ENCODE measurements at regions not wholly inside any gene's neighbourhood (a gene's known extent, or its start where the extent isn't known, plus 50 kb on each side); places are given as distances from the start of the nearest gene placed in this dataset.

- Histone ChIP-seq H3K27me3 (ENCODE audit: control insufficient read depth in 3 of 3, insufficient read depth in 3 of 3, low read length in 2 of 3) (no peaks in the 10 kb centered on the region), H3K27ac (ENCODE audit: low read depth in 1 of 2, low read length in 1 of 2) (no peak overlapping the region), H3K36me3 (ENCODE audit: control insufficient read depth in 4 of 4, insufficient read depth in 4 of 4, low read length in 4 of 4) (no peaks in the 10 kb centered on the region), H3K4me3 (no peak overlapping the region), H3K9ac (ENCODE audit: insufficient read depth in 1 of 2, low read length in 2 of 2) (no peak overlapping the region), H3K9me3 (ENCODE audit: control insufficient read depth in 4 of 4, insufficient read depth in 3 of 4, low read length in 3 of 4) (peaks cover 0 to 5% (median 0%) of the 10 kb centered on the region in 4 donors), H3K4me1 (ENCODE audit: control insufficient read depth in 5 of 5, insufficient read depth in 5 of 5, low read length in 5 of 5) (peaks cover 0 to 4% (median 0%) of the 10 kb centered on the region in 5 donors)
- 34 to 61% methylated on average over 6 of the region's 6 CpGs for WGBS, 2 donors
- no peak for DNase-seq
- no peak for TF ChIP-seq CTCF (IDR thresholded peaks at IDR 0.05; ENCODE audit: control extremely low read depth, extremely low read depth)
- ATAC-seq (ENCODE audit: insufficient read depth, low FRiP score): no peak
These were observed 72.9 kb downstream of the C1QL2 start for GRCh38 chr2:119085613-119086012.

GRCh38 chr2:119083416-119083815, 75.1 kb downstream of the C1QL2 start:
- no peak for TF ChIP-seq CTCF (IDR thresholded peaks at IDR 0.05; ENCODE audit: control extremely low read depth, extremely low read depth)
- Histone ChIP-seq H3K27me3 (ENCODE audit: control insufficient read depth in 3 of 3, insufficient read depth in 3 of 3, low read length in 2 of 3) (no peaks in the 10 kb centered on the region), H3K4me1 (ENCODE audit: control insufficient read depth in 5 of 5, insufficient read depth in 5 of 5, low read length in 5 of 5) (peaks cover 0 to 4% (median 0%) of the 10 kb centered on the region in 5 donors), H3K9me3 (ENCODE audit: control insufficient read depth in 4 of 4, insufficient read depth in 3 of 4, low read length in 3 of 4) (peaks cover 0 to 5% (median 0%) of the 10 kb centered on the region in 4 donors), H3K4me3 (no peak overlapping the region), H3K36me3 (ENCODE audit: control insufficient read depth in 4 of 4, insufficient read depth in 4 of 4, low read length in 4 of 4) (no peaks in the 10 kb centered on the region), H3K27ac (ENCODE audit: low read depth in 1 of 2, low read length in 1 of 2) (no peak overlapping the region), H3K9ac (ENCODE audit: insufficient read depth in 1 of 2, low read length in 2 of 2) (no peak overlapping the region)
- DNase-seq: no peak
- 84 to 85% methylated on average over 7 of the region's 7 CpGs for WGBS, 2 donors
- ATAC-seq (ENCODE audit: insufficient read depth, low FRiP score): no peak

GRCh38 chr2:119082821-119083400, 75.6 kb downstream of the C1QL2 start:
- Histone ChIP-seq H3K27me3 (ENCODE audit: control insufficient read depth in 3 of 3, insufficient read depth in 3 of 3, low read length in 2 of 3) (no peaks in the 10 kb centered on the region), H3K4me1 (ENCODE audit: control insufficient read depth in 5 of 5, insufficient read depth in 5 of 5, low read length in 5 of 5) (peaks cover 0 to 4% (median 0%) of the 10 kb centered on the region in 5 donors), H3K36me3 (ENCODE audit: control insufficient read depth in 4 of 4, insufficient read depth in 4 of 4, low read length in 4 of 4) (no peaks in the 10 kb centered on the region), H3K27ac (ENCODE audit: low read depth in 1 of 2, low read length in 1 of 2) (no peak overlapping the region), H3K9ac (ENCODE audit: insufficient read depth in 1 of 2, low read length in 2 of 2) (no peak overlapping the region), H3K9me3 (ENCODE audit: control insufficient read depth in 4 of 4, insufficient read depth in 3 of 4, low read length in 3 of 4) (peaks cover 0 to 5% (median 0%) of the 10 kb centered on the region in 4 donors), H3K4me3 (no peak overlapping the region)
- ATAC-seq (ENCODE audit: insufficient read depth, low FRiP score) (no peak), DNase-seq (no peak)
- TF ChIP-seq CTCF (IDR thresholded peaks at IDR 0.05; ENCODE audit: control extremely low read depth, extremely low read depth): no peak
- WGBS, 2 donors: 79 to 82% methylated on average over 10 of the region's 10 CpGs

- TF ChIP-seq CTCF (IDR thresholded peaks at IDR 0.05; ENCODE audit: control extremely low read depth, extremely low read depth): no peak
- Histone ChIP-seq H3K36me3 (ENCODE audit: control insufficient read depth in 4 of 4, insufficient read depth in 4 of 4, low read length in 4 of 4) (no peaks in the 10 kb centered on the region), H3K27me3 (ENCODE audit: control insufficient read depth in 3 of 3, insufficient read depth in 3 of 3, low read length in 2 of 3) (no peaks in the 10 kb centered on the region), H3K9ac (ENCODE audit: insufficient read depth in 1 of 2, low read length in 2 of 2) (no peak overlapping the region), H3K9me3 (ENCODE audit: control insufficient read depth in 4 of 4, insufficient read depth in 3 of 4, low read length in 3 of 4) (peaks cover 0 to 5% (median 0%) of the 10 kb centered on the region in 4 donors), H3K4me3 (no peak overlapping the region), H3K4me1 (ENCODE audit: control insufficient read depth in 5 of 5, insufficient read depth in 5 of 5, low read length in 5 of 5) (no peaks in the 10 kb centered on the region), H3K27ac (ENCODE audit: low read depth in 1 of 2, low read length in 1 of 2) (no peak overlapping the region)
- no peak for ATAC-seq (ENCODE audit: insufficient read depth, low FRiP score)
- 81 to 85% methylated on average over 3 of the region's 3 CpGs for WGBS, 2 donors
- no peak for DNase-seq
These were observed 79.8 kb downstream of the C1QL2 start for GRCh38 chr2:119078796-119079195.
